Chondrocyte (in vitro differentiated cells): ENCODE measurements at regions not wholly inside any gene's neighbourhood (a gene's known extent, or its start where the extent isn't known, plus 50 kb on each side); places are given as distances from the start of the nearest gene placed in this dataset.

Experiments
- DNase-seq: peaks from one replicate; pipeline ENCODE4 v3.0.0; 2021; ENCODE audit warnings: mixed read lengths, low spot score
- H3K27ac Mint-ChIP-seq: one replicate; pipeline ENCODE4 v1.8.0; 2021; ENCODE audit warnings: mild to moderate bottlenecking, moderate library complexity, mixed read lengths; ENCODE audit not compliant: unreplicated experiment
- H3K27me3 Mint-ChIP-seq: 2 replicates; pipeline ENCODE4 v1.8.0; 2021; ENCODE audit warnings: low read depth, mixed read lengths
- H3K36me3 Mint-ChIP-seq: 2 replicates; pipeline ENCODE4 v1.8.0; 2021; ENCODE audit warnings: low read depth, mixed read lengths
- H3K4me1 Mint-ChIP-seq: 2 replicates; pipeline ENCODE4 v1.8.0; 2021; ENCODE audit warnings: low read depth, mild to moderate bottlenecking, mixed read lengths
- H3K4me3 Mint-ChIP-seq: one replicate; pipeline ENCODE4 v1.8.0; 2021; ENCODE audit warnings: mild to moderate bottlenecking, moderate library complexity, mixed read lengths; ENCODE audit not compliant: unreplicated experiment
- H3K9me3 Mint-ChIP-seq: 2 replicates; pipeline ENCODE4 v1.8.0; 2021; ENCODE audit warnings: low read depth, mixed read lengths
- TF ChIP-seq, protein P1 (sequence below): fragments of 200-600 bp; sonication (generic); IDR thresholded peaks from 2 replicates; pipeline ENCODE4 v1.5.0; 2021; ENCODE audit warnings: antibody characterized with exemption, mild to moderate bottlenecking, moderate library complexity

DNA sequence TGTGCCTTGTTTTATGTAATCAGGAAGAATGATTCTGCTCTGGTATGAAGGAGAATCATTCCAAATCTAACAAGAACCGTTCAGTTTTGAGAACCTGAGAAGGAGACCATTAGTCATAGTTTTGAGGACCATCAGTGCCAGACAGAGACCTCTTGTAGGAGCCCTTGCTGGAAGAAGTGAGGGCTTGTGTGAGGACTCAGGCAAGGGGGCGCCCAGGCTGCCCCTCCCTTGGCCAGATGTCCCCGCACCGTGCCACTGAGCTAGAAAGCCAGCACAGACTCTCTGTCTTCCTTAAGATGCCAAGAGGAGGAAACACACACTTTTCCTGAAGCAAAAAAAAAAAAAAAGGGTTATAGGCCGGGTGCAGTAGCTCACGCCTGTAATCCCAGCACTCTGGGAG, 55.7 kb upstream of the SLC39A10 start:
- no peaks in the 10 kb centered on the region for H3K9me3 Mint-ChIP-seq
- no peak for DNase-seq
- TF ChIP-seq, protein P1, sequence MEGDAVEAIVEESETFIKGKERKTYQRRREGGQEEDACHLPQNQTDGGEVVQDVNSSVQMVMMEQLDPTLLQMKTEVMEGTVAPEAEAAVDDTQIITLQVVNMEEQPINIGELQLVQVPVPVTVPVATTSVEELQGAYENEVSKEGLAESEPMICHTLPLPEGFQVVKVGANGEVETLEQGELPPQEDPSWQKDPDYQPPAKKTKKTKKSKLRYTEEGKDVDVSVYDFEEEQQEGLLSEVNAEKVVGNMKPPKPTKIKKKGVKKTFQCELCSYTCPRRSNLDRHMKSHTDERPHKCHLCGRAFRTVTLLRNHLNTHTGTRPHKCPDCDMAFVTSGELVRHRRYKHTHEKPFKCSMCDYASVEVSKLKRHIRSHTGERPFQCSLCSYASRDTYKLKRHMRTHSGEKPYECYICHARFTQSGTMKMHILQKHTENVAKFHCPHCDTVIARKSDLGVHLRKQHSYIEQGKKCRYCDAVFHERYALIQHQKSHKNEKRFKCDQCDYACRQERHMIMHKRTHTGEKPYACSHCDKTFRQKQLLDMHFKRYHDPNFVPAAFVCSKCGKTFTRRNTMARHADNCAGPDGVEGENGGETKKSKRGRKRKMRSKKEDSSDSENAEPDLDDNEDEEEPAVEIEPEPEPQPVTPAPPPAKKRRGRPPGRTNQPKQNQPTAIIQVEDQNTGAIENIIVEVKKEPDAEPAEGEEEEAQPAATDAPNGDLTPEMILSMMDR, result no peak
- no peaks in the 10 kb centered on the region for H3K27me3 Mint-ChIP-seq
- no peaks in the 10 kb centered on the region for H3K36me3 Mint-ChIP-seq
- peaks cover 5% of the 10 kb centered on the region for H3K4me1 Mint-ChIP-seq
- H3K27ac Mint-ChIP-seq, result no peak overlapping the region
- no peak overlapping the region for H3K4me3 Mint-ChIP-seq

DNA sequence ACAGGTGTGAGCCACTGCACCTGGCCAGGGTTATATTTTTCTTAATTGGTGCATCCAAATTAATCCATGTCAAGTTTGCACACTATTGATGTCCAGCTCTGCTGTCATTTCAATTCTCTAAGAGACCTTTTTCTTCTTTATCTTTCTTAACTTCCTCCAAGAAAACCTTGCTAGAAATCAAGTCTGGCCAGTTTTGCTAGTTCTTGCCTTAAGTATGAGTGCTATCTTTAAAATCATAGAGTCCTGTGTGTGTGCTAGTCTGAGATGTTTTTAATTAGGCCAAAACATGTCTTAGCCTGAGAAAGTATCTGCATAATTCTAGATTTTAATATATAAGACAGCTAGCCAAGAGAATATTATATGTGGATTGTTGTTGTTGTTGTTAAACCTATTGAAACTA, 56.2 kb upstream of the SLC39A10 start:
- Mint-ChIP-seq H3K4me1 (peaks cover 5% of the 10 kb centered on the region), H3K27ac (no peak overlapping the region), H3K27me3 (no peaks in the 10 kb centered on the region), H3K9me3 (no peaks in the 10 kb centered on the region), H3K36me3 (no peaks in the 10 kb centered on the region), H3K4me3 (no peak overlapping the region)
- TF ChIP-seq, protein P1, result no peak
- DNase-seq, result no peak

DNA sequence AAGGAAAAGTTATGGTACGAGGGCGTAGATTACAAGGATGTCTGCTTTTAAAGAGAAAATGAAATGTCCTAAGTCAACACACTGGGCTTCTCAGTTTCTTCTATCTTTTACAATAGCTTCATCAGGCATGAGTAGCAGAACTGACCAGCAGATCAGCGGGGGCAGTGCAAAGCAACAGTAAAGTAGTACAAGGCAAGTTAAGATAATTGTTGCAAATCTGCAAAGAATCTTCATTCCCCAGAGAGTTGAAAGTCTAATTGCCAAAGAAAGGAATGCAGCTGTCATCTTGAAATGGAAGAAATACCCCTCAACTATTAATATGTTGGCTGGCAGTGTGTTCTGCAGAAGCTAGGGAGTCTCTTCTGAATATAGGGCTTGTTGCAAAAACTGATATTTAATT, 60.2 kb upstream of the SLC39A10 start:
- Mint-ChIP-seq H3K4me1 (peaks cover 5% of the 10 kb centered on the region), H3K4me3 (no peak overlapping the region), H3K27me3 (no peaks in the 10 kb centered on the region), H3K27ac (no peak overlapping the region), H3K36me3 (no peaks in the 10 kb centered on the region), H3K9me3 (no peaks in the 10 kb centered on the region)
- DNase-seq, result no peak
- TF ChIP-seq, protein P1, result no peak

DNA sequence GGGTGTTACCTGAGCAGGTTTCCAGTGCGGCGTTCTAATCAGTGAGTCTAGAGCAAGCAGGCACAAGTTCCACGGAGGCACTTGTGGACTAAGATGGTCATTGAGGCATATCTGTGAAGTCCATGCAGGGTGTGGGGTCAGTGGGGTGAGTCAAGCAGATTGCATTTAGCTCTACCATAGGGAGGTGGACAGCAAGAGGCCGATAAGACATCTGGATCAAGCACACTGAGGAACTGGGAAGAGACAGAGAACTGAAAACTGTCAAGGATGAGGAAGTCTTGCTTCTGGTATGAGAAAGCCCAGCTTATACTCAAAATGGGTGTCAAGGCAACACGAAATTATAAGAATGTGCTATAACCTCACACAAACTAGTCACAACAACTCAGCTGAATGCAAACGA, 61.2 kb upstream of the SLC39A10 start:
- Mint-ChIP-seq H3K4me3 (no peak overlapping the region), H3K27me3 (no peaks in the 10 kb centered on the region), H3K4me1 (no peaks in the 10 kb centered on the region), H3K36me3 (no peaks in the 10 kb centered on the region), H3K27ac (no peak overlapping the region), H3K9me3 (no peaks in the 10 kb centered on the region)
- no peak for DNase-seq
- TF ChIP-seq, protein P1, result no peak

DNA sequence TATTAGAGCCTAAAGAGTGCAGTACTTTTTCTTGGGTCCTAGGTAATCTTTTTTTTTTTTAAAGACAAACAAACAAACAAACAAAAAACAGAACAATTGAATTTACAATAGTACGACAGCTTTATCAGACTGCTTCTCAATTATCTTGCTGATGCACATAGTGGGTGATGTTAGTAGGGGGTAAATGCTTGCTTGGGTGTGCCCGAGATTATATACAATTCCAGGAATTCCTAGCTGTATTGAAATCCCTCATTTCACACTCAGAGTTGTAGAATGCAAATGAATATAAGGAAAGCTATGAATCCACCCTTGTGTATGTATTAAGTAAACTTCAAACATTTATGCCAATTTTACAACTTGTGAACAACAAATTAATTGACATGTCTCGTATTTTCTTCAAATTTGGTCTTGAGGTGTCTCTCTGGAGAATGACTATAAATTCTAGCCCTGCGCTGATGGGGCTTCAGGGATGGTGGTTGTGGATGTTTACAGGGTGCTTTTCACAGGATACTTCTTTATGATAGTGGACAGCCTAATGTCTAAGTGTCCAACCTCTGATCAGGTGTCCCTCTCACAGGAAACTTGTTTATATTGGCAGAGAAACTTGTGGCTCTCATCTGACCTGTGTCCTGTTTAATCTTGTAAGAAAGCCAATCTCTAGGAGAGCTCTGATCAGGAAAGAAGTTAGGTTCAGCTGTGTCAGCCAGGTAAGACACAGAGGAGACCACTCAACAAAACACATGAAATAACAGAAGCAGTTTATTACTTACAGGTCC, 61.9 kb upstream of the SLC39A10 start:
- H3K36me3 Mint-ChIP-seq, result no peaks in the 10 kb centered on the region
- H3K9me3 Mint-ChIP-seq, result no peaks in the 10 kb centered on the region
- no peak overlapping the region for H3K27ac Mint-ChIP-seq

More for the DNA sequence above, 61.9 kb upstream of the SLC39A10 start:
- DNase-seq, result no peak
- Mint-ChIP-seq H3K4me3 (no peak overlapping the region), H3K27me3 (no peaks in the 10 kb centered on the region), H3K4me1 (no peaks in the 10 kb centered on the region)
- TF ChIP-seq, protein P1, result no peak
